NCI-H187 (cell line): ENCODE measurements at regions not wholly inside any gene's neighbourhood (a gene's known extent, or its start where the extent isn't known, plus 50 kb on each side); places are given as distances from the start of the nearest gene placed in this dataset.

Source experiments
- DNase-seq, 2 experiments: peaks; one replicate each; lab custom pipeline; 2025; lab: John Stamatoyannopoulos, UW

DNA sequence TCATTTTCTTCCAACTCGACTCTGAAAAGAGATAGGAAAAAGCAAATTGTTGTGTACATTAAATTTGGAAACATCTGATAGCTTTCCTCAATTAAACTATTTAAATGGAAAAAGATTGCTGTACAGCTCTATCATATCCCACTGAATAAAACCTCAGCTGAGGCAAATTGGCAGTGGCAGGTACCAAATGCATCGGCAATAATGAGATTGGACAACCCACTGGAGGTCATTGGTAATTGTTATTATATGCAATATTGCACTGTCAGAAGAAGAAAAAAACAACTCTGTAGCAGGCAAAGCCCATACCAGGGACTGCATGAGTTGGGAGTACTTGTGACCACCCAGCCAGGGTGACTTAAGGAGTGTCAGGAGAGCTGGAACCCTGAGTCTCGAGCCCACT lies 291.6 kb upstream of the SKOR2 start:
- DNase-seq: no peak

DNA sequence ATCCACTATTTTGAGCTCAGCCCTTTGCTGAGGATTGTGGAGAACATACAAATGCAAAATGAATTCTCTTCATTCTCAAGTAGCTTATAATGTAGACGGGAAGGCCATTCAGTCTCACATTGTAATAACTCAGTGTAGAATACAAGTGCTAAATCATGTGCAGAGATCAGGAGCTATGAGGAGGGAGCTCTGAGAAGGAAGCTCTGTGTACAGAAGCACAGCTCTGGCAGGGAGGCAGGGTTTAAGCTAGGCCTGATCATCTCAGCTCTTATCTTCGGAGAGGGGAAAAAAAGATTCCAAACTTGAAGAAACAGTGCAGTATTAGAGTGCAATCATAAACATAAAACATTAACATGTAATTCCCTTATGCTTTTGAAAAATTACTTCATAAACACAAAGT lies 291.1 kb upstream of the SKOR2 start:
- DNase-seq: no peak

DNA sequence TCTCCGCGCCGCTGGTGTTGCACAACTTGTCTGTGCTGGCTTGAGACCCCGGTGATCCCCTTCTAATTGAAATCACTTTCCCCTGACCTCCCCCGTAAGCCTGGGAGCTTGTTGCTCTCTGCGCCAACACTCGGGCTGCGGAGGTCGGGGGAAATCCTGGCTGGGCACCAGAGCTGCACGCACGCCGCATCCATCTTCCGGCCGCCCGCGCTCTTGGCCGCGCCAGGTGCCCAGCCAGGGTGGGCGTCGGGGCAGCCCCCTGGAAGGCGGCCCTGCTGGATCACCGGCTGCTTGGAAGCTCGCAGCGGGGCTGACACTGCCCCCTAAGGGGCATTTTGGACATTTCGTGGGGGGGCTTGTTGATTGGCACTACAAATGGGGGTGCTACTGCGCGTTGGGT lies 280.3 kb upstream of the SKOR2 start:
- no peak for DNase-seq

DNA sequence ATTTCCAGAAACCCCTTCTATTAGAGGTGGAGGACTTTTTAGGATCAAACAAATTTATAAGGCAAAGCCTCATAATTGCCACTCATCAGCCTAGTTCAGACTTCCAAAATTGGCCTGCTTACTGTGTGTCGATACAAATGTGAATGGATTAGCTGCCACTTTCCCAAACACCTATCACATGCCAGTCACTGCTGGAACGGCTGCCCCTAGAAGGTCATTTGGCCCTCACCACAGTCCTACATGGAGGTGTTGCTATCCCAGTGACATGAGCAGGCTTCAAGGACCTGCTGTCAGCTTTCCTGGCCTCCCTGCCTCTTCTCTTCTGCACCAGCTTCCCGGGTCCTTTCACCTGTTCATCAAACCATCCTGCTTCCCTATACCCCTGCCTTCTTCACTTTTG lies 279.2 kb upstream of the SKOR2 start:
- DNase-seq: no peak

DNA sequence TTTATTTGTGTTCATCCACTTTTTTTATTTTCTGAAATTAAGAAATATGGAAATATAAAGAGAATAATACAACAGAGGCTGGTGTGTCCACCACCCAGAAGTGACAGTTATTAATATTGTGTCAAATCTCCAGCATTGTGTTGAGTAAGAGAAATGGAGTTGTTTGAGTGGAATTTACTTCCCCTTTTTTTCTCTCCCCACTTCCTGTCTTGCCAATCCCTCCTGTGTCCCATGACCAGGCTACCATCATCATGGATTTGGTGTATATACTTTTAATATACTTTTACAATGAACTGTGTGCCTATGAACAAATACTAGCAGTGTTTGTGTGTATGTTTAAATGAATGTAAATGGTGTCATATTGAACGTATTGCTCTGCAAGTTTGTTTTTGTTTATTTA lies 276.9 kb upstream of the SKOR2 start:
- DNase-seq: no peak

DNA sequence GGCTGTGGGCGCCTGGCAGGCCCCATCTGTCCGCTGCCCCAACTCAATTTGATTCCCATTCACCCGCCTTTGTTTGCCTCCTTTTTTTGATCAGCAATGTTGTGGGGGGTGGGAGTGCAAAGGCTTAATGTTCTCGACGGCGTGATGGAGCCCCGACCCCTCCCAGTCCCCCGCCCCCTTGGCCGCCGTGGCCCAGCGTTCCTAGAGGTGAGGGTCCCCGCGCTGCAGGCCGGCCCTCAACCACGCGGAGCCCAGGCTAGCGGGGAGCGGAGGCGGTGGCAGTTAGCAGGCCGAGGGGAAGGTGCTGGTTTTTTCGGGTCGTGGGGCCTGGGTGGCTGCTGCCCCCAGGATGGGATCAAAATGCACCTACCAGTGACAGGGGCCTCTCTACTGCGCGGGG lies 274.7 kb upstream of the SKOR2 start:
- no peak for DNase-seq

DNA sequence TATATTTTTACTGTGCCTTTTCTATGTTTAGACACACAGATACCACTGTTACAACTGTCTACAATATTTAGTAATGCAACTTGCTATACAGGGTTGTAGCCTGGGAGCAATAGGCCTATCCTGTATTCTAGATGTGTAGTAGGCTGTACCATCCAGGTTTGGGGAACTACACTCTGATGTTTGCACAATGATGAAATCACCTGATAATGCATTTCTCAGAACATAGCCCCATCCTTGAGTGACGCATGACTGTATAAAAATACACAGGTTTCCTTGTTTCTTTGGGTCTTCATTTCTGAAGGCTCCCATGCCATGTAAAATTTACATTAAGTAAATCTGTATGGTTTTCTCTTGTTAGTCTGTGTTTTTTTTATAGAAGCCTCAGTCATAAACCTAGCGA lies 270.9 kb upstream of the SKOR2 start:
- no peak for DNase-seq

DNA sequence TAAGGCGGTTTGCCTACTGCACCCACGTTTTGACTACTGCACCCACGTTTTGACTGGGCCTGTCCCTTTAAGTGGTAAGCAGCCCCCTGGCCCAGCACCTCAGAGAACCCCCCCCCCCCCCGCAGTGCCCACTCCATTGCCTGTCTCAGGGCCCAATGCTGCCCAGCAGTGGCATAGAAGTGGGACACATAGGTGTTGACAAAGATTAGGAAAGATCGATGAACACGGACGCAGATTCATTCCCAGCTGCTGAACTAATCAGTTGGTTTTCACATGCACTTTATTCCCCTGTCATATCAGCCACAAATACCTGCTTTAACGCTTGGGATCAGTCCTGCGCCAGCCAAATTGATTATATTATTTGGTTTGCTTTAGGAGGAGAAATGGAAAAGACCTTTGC lies 268.8 kb upstream of the SKOR2 start:
- no peak for DNase-seq

DNA sequence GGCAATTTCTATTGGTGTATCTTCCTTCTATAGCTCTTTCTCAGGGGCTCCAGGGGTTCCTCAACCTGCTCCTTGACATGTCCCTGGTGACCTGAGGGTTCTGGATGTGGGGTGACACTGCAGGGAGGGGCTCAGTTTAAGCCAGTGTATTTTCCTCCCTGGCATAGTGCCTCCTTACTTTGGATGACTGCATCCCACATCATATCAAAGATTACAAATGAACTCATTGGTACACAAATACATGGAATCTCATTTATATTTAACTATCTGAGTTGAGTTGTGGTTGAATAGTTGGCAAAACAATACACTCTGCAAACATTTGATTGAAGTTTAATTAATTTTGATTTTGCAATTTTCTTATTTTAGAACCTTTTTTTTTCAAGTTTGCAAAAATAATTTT lies 268.2 kb upstream of the SKOR2 start:
- no peak for DNase-seq

DNA sequence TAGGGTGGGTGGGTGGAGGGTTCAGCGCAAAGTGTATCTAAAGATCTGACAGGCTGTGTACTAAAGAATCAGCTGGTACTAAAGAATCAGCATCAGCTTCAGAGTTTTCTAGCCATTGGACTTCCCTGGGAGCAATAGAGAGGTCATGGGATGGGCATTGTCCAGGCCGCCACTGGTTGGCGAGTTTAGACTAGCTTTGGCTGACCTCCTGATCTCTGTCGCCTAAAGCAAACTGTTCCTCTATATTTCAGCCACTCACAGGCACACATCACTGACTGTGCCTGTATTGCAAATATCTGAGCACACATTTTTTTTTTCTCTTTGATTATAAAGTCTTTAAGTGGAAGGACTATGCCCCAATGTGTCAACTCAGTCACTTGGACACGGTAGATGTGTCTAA lies 267.8 kb upstream of the SKOR2 start:
- DNase-seq: no peak

DNA sequence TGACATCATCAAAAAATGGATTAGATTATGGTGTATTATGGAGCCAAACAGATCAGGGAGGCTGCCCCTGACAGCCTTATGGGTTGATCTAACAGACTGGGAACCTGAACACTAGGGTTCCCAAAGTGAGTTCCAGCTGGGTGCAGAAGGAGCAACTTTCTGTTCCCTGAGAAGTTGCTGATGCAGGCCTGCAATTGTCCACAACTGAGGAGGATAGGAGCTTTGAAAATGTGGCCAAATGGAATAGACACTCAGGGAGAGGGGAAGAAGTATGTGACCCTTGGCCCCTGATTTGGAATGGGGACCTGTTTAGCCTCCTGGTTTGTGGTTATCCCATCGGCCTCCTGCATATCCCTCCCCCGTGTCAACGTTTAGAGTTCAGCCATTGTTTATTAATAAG lies 262.2 kb upstream of the SKOR2 start:
- DNase-seq: no peak

DNA sequence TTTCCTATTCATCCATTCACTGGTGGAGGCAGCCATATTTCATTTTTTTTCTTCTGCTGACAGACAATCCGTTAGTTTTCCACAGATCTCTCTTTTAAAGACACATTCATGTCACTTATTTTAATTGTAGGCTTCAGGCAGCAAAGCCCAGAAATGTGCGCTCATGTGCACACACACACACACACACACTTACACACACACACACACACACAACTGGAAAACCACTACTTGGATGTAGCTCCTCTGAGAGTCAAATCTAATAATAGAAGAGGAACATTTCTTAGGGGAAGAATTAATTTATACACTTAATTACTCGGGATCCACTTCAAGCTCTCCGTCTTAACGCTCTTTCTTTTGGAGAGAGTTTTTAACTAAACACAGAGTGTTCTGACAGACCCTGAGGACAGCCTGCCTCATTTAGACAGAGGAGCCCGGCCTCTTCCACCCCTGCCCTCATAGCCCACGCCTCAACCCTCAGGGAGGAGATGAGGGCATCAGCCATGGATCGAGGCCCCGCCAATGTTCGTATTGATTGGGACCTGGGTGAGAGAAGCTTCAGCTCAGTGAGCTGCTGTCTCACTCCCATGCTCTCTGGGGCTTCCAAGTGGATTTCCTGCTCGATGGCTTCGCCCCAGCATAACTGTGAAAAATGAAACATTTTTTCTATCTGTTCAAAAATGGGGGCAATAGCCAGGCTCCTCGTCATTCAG lies 261.4 kb upstream of the SKOR2 start:
- no peak for DNase-seq

DNA sequence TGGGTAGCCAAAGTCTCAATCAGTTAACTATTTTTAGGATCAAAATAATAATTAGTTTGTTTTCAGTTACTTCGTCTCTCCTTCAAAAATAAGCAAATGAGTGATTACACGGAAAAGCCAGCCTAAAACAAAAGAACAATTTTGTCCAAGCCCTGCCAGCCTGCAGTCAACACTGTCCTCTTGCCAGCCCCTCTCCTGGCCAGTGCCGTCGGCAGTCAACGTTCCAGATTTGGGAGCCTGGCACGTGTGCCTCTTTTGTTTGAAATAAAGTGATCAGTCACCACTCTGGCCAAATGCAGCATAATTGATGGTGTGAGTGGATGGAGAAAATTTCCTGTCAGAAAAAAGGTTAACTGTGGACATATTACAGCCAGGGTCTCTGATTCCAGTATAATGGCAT lies 260.6 kb upstream of the SKOR2 start:
- no peak for DNase-seq

DNA sequence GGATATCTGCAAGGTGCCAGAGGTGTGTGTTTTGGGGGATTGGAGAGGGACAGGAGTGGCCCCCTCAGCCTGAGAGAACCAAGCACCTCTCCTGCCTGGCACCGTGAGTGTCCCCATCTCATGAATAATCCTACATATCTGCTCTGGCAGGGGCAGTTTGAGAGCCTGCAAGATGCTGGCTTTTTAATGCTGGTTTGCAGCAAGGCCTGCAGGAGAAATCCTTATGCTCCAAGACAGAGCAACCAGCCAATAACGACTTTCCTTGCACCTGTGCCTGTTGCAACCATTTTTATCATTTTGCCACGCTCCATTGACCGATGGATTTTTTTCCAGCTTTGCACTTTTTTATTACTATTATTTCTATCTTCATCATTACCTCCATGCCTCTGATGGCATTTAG lies 259.4 kb upstream of the SKOR2 start:
- no peak for DNase-seq

DNA sequence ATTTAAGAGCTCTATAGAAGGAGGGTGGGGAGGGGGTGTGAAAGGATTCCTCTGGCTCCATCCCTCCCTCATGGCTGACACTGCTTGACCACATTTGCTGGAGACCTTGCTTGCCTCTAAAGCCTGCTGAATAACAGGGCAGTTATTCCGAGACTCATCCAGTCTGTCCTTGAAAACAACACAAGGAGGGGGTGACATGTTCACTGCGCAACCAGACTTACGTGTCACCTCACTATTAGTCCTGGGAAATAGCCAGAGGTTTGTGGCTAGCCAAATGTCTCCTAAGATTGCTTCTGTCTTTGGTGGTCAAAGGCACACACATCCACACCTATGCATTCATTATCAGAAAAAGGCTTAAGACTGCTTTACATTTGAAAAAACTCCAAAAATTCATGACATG lies 256.2 kb upstream of the SKOR2 start:
- no peak for DNase-seq

DNA sequence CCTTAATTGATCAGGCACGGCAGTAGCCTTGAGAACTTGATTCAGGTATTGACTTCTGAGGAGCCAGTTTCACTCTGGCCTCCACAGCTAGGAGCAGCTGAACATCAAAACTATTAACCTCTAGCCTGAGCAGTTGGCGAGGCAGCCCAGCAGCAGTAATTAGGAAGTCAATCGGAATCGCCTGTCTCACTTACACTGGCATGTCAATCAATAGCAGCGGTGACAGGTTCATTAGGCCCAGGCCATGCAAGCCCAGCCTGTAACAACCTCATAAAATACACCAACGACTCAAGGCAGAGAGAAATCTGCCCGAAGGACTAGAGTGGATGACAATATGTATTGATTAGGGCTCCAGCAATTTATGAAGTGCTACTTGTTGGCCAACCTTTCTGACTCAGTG lies 255.4 kb upstream of the SKOR2 start:
- no peak for DNase-seq

DNA sequence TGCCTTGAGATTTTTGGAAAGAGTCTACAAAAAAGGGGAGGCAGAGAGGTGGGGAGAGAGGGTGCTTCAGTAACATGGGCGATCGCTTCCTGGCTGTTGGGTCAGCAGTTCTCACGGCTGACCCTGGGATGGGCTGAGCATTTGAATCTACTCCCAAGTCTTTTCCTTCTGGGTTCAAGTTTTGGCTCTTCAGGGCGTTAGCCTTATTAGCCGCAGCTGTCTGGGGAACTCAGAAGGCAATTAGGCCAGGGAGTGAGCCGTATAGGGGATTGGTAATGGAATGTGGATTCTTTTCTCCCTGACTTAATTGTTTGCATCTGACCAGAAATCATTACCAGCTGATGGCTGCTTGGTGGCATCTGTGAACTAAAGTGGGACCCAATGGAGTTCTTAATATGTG lies 250.5 kb upstream of the SKOR2 start:
- no peak for DNase-seq

DNA sequence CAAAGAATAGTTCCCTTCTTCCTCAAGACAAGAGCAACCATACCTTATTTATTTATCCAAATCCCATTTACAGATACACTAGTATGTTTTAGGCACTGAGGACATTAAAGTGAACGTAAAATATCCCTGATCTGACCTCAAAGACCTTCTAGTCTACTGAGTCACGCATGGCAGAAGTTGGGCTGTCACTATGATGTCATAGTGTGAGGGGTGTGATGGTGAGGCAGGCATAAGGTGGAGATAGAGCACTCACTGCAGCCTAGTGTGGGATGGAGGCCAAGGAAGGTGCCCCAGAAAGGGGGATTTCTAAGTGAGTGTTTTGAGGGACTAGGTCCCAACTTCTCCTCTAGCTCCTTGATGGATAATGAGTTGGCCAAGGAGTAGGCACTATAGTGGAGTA lies 249.5 kb upstream of the SKOR2 start:
- DNase-seq: no peak

DNA sequence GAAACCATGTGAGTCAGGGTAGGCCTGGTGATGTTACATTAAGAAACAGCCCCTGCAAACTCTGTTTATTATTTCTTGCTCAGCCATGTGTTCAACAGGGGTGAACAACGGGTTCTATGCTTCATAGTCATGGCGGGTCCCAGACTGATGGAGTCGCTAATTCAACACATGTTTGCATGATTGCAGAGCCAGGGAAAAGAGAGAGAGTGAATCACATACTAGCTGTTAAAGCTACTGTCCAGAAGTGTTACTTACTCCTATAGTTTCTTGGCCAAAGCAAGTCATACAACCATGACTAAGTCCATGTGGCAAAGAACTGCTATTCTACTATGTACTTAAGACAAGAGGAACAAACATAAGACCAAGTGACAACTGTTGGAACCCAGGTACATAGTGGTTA lies 241.2 kb upstream of the SKOR2 start:
- DNase-seq: no peak

DNA sequence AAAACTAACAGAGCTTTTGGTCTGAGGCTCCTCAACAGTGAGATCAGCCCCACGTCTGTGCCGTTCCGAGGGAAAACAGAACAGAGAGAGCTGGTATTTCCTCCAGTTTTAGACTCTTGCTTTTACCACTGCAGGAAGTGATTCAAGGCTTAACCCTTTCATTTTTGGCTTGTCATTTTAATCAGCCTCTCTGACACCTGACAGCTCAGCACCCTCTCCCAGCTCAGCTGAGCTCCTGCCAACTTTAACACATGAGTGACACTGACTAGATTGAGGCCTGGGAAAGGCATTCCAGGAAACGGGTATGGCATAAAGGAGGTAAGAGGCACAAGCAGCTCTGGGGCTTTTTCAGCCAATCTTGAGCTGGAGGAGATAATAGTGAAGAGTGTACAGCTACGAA lies 239.4 kb upstream of the SKOR2 start:
- DNase-seq: no peak

DNA sequence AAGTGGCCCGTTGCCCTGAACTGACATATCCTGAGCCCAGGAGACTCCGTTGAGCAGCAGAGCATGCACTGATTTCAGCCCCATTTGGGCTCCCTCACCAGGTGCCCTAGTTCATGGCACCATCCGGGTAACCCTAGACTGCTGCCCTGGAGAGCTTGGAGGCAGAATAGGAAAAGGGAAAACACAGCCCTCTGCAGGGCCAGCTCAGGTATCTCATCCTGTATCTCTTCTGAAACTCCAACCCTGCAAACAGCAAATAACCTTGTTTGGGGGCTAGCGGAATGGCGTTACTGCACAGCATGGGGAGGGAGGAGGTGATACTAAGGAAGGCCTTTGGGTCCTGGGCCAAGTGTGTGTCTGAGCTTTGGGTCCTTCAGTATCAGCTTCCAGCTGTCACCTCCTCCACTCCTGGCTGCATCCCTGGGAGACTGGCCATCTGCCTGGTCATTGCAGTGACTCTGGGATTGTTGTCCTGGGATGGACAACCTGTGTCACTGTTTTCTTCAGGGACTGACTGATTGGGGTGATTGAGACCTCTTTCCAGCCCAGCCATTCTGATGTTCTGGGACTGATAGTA lies 233.8 kb upstream of the SKOR2 start:
- DNase-seq: no peak

DNA sequence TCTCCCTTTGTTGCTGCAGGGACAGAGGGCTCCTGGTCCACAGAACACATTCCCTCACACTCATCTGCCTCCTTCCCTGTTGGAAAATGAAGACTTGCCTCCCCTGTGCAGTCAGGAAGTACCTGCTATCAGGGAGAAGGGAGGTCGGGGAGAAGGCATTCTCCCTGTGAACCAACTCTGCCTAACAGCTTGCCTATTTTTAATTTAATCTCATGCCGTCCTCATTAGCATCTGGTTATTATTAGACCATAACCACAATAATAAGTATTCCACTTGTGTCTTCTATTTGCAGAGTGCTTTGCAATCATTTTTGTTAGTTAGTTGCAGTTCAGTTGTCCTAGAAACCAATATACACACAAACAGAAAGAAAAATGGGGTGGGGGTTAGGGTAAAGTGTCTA lies 232.6 kb upstream of the SKOR2 start:
- DNase-seq: no peak

DNA sequence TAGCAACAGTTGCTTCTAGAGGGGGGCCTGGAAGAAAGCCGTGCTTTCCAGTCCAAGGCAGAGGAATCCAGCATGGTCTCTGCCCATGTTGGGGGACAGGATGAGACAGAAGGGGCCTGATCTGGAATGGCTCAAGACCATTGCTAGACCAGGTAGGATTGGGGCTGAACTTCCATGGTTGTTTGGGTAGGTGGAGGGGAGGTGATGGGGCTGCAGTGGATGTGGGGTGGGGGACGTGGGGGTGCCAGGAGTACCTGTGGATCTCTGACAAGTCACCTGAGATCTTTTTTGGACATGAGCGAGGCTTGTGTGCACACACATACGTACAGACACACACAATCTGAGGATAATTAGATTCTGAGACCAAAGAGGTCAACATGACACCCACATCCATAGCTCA lies 228.7 kb upstream of the SKOR2 start:
- DNase-seq: no peak

DNA sequence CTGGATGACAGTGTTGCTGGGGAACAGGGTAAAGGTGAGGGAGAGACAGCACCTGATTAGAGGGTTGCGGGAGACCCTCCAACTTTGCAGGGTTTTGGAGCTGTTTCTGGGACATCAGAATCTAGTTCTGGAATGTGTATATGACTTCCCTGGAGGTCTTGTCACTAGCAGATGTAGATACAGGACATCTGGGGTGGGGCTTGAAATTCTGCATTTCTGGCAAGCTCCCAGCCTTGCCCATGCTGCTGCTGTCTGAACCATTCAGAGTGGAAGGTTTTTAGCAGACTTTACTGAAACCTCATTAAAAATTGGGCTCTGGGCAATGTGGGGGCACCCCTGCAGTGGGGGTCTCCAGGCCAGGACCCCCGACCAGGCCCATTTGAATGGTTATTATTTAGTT lies 220.3 kb upstream of the SKOR2 start:
- no peak for DNase-seq

DNA sequence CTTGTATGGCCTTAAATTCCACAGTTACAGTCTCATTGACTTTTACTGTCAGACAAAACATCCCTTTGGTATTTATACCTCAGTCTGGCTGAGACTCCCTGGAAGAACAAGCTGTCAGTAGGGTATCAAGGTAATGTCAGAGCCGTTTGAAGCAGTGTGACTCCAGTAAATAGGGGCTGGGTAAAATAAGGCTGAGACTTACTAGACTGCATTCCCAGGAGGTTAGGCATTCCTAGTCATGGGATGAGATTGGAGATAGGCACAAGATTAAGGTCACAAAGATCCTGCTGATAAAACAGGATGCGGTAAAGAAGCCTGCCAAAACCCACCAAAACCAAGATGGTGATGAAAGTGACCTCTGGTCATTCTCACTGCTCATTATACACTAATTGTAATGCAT lies 219.5 kb upstream of the SKOR2 start:
- DNase-seq: no peak
